DOHH2 (cell line): ENCODE measurements at regions not wholly inside any gene's neighbourhood (a gene's known extent, or its start where the extent isn't known, plus 50 kb on each side); places are given as distances from the start of the nearest gene placed in this dataset.
"Not testable (repeated sequence)": the region's sequence is repeated elsewhere in the genome, so short reads cannot be mapped to it uniquely, and the experiment has no call there.

Experiments used
- H3F3A ChIP-seq: fragments of 200-600 bp; sonication (generic), shearing (Covaris generic); 2 replicates; pipeline ENCODE4 v1.6.0; 2016; ENCODE audit warnings: antibody characterized with exemption, mild to moderate bottlenecking; ENCODE audit not compliant: control insufficient read depth, insufficient read depth
- H3K27ac ChIP-seq: fragments of 200-600 bp; sonication (generic); 2 replicates; pipeline ENCODE4 v1.5.1; 2014; ENCODE audit warnings: low read depth, mild to moderate bottlenecking, low read length, moderate library complexity
- H3K27me3 ChIP-seq: fragments of 200-600 bp; sonication (generic); 2 replicates; pipeline ENCODE4 v1.6.1; 2014; ENCODE audit warnings: mild to moderate bottlenecking, low read length, mixed read lengths; ENCODE audit not compliant: control insufficient read depth
- H3K36me3 ChIP-seq: fragments of 200-600 bp; sonication (generic); 2 replicates; pipeline ENCODE4 v1.6.1; 2014; ENCODE audit warnings: mild to moderate bottlenecking, low read length, moderate library complexity, mixed read lengths; ENCODE audit not compliant: control insufficient read depth
- H3K4me1 ChIP-seq: fragments of 200-600 bp; sonication (generic); 2 replicates; pipeline ENCODE4 v1.6.1; 2014; ENCODE audit warnings: mild to moderate bottlenecking, low read length, mixed read lengths; ENCODE audit not compliant: control insufficient read depth
- H3K4me2 ChIP-seq: fragments of 200-600 bp; sonication (generic); 2 replicates; pipeline ENCODE4 v1.6.0; 2014; ENCODE audit warnings: mild to moderate bottlenecking, low read length, moderate library complexity
- H3K4me3 ChIP-seq: fragments of 200-600 bp; sonication (generic); 2 replicates; pipeline ENCODE4 v1.5.1; 2014; ENCODE audit warnings: mild to moderate bottlenecking, low read length, mixed read lengths
- H3K79me2 ChIP-seq: fragments of 200-600 bp; sonication (generic); 2 replicates; pipeline ENCODE4 v1.6.1; 2014; ENCODE audit warnings: mild to moderate bottlenecking, low read length, mixed read lengths; ENCODE audit not compliant: control insufficient read depth
- H3K9me2 ChIP-seq: fragments of 200-600 bp; sonication (generic); replicated peaks from 2 replicates; pipeline ENCODE4 v1.6.1; 2014; ENCODE audit warnings: mild to moderate bottlenecking, low read length, mixed read lengths; ENCODE audit not compliant: control insufficient read depth
- H3K9me3 ChIP-seq: fragments of 200-600 bp; sonication (generic); 2 replicates; pipeline ENCODE4 v1.6.1; 2014; ENCODE audit warnings: antibody characterized with exemption, low read length, mixed read lengths; ENCODE audit not compliant: control insufficient read depth, insufficient read depth
- H4K20me1 ChIP-seq: fragments of 200-600 bp; sonication (generic); 2 replicates; pipeline ENCODE4 v1.6.0; 2014; ENCODE audit warnings: low read depth, mild to moderate bottlenecking, antibody characterized with exemption, low read length, moderate library complexity; ENCODE audit not compliant: control insufficient read depth, insufficient read depth

DNA sequence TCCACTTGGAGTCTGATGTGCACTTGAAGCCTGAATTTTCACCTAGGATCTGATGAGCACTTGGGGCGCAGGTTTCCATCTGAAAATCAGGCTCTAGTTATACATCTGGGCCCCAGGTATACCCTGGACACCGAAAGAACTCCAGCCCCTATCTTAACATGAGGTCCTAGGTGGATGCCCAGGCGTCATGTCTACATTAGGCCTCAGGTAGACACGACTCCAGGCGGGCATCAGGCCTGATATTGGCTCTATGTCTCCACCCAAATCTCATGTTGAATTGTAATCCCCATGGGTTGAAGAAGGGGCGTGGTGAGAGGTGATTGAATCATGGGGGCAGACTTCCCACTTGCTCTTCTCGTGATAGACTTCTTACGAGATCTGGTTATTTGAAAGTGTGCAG, 1488.1 kb upstream of the TPTE start:
- H3K79me2 ChIP-seq, H3K27ac ChIP-seq, H4K20me1 ChIP-seq, H3F3A ChIP-seq, H3K9me2 ChIP-seq, H3K36me3 ChIP-seq, H3K27me3 ChIP-seq, H3K4me2 ChIP-seq, H3K4me3 ChIP-seq, H3K4me1 ChIP-seq: not testable (repeated sequence)
- peaks cover 12% of the 10 kb centered on the region; the same call in 1 of the 2 replicates for H3K9me3 ChIP-seq

DNA sequence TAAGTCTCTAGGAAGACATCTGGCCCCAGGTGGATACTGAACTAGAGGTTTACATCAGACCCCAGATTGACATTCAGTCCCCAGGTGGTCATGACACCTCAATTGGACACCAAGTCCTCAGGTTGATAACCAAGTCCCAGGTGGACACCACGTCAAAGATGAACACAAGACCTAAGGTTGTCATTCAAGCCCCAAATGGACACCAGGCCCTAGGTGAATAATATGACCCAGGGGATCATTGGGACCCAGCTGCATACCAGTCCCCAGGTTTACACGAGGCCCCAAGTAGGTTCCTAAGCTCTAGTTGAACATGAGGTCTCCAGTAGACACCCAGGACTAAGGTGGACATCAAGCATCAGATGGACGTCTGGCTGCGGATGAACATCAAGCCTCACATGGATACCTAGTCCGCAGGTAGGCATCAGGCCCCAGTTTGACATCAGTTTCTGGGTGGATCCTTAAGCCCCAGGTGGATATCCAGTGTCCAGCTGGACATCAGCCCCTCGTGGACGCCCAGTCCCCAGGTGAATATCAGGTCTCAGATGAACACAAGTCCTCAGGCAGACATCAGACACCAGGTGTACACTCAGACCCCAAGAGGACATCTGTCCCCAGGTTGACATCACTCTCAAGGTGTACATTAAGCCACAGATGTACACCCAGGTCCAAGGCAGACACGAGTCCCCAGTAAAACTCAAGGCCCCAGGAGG, 1486.7 kb upstream of the TPTE start:
- H3K27me3 ChIP-seq, H3K9me2 ChIP-seq, H3K79me2 ChIP-seq, H3K4me2 ChIP-seq, H4K20me1 ChIP-seq, H3K36me3 ChIP-seq, H3K27ac ChIP-seq, H3F3A ChIP-seq, H3K9me3 ChIP-seq, H3K4me3 ChIP-seq, H3K4me1 ChIP-seq: not testable (repeated sequence)

DNA sequence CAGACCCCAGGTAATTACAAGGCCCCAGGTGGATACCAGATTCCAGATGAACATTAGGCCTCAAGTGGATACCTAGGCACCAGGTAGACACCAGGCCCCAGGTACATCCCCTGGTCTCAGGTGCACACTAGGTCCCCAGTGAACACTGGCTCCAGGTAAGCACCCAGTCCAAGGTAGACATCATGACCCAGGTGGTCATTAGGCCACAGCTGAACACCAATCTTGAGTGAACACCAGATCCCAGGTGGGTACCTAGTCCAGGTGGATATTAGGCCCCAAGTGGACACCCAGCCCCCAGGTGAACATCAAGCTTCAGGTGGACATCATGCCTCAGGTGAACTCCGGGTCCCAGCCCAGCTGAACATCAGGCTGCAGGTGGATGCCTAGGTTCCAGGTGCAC, 1486.2 kb upstream of the TPTE start:
- H3K79me2 ChIP-seq, H3K9me2 ChIP-seq, H3K27me3 ChIP-seq, H3K9me3 ChIP-seq, H3K4me1 ChIP-seq, H3K27ac ChIP-seq, H3K4me2 ChIP-seq, H4K20me1 ChIP-seq, H3K36me3 ChIP-seq, H3F3A ChIP-seq, H3K4me3 ChIP-seq: not testable (repeated sequence)

DNA sequence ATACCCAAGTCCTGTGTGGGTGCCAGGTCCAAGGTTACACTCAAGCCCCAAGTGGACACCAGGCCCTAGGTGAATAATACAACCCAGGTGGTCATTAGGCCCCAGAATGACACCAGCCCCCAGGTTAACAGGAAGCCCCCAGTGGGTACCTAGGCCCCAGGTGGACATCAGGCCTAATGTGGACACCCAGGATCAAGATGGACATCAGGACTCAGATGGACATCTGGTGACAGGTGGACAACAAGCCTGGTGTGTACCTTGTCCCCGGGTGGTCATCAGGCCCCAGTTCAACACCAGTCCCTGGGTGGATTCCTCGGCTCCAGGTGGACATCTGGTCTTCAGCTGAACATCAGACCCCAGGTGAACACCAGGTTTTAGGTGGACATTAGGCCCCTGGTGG, 1485.4 kb upstream of the TPTE start:
- not testable (repeated sequence) for H4K20me1 ChIP-seq, H3K9me3 ChIP-seq

DNA sequence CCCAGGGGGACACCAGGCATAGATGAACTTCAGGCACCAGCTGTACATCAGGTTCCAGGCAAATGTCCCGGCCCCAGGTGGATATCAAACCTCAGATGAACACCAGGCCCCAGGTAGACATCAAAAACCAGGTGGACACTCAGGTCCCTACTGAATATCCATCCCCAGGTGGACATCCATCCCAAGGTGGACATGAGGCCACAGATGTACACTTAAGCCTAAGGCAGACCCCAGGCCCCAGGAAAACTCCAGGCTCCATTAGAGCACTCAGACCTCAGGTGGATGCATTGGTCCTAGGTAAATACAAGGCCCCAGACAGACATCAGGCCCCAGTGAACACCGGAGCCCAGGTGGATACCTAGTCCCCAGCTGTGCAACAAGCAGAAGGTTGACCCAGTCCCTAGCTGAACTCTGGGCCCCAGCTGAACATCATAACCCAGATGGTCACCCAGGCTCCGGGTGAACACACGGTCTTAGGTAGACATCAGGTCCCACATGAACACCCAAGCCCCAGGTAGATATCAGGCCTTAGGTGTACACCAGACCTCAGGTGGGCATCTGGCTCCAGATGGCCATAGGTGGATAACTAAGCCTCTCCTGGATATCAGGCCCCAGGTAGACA, 1484.3 kb upstream of the TPTE start:
- H3K4me1 ChIP-seq, H3K27me3 ChIP-seq, H3K9me3 ChIP-seq, H3K4me2 ChIP-seq, H3K27ac ChIP-seq, H4K20me1 ChIP-seq, H3K79me2 ChIP-seq, H3F3A ChIP-seq, H3K9me2 ChIP-seq, H3K4me3 ChIP-seq, H3K36me3 ChIP-seq: not testable (repeated sequence)

More for the DNA sequence above, 1485.4 kb upstream of the TPTE start:
- H3K27me3 ChIP-seq, H3K4me1 ChIP-seq, H3K4me2 ChIP-seq, H3K79me2 ChIP-seq, H3K36me3 ChIP-seq, H3K9me2 ChIP-seq, H3K4me3 ChIP-seq, H3F3A ChIP-seq, H3K27ac ChIP-seq: not testable (repeated sequence)

DNA sequence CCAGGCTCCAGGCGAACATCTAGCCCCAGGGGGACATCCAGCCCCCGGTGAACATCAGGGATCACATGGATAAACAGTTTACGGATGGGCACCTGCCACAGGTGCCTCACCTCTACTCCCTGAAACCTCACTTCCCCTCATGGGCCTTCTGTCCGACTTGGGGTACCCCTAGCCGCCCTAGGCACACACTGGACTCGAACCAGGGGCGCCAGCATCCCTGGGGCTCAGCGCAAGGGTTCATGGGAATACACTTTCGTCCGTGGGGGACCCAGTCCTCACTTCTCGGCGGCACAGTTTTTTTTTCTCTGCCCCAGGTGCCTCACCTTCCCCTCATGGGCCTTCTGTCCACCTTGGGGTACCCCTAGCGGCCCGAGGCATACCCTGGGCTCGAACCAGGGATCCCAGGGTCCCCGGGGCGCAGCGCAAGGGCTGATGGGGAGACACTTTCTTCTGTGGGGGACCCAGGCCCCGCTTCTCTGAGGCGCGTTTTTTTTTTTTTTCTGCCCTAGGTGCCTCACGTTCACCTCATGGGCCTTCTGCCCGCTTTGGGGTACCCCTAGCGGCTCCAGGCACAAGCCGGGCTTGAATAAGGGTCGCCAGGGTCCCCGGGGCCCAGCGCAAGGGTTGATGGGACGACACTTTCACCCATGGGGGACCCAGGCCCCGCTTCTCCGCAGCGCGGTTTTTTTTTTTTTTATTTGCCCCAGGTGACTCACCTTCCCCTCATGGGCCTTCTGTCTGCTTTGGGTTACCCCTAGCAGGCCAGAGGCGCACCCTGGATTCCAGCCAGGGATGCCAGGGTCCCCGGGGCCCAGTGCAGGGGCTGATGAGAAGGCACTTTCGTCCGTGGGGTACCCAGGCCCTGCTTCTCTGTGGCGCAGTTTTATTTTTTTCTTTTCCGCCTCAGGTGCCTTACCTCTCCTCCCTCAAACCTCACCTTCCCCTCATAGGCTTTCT, 1483.5 kb upstream of the TPTE start:
- H3K4me2 ChIP-seq, H3K27ac ChIP-seq, H3K9me3 ChIP-seq, H3K36me3 ChIP-seq, H3K4me1 ChIP-seq, H3K9me2 ChIP-seq, H3K4me3 ChIP-seq, H4K20me1 ChIP-seq, H3F3A ChIP-seq, H3K27me3 ChIP-seq, H3K79me2 ChIP-seq: not testable (repeated sequence)

DNA sequence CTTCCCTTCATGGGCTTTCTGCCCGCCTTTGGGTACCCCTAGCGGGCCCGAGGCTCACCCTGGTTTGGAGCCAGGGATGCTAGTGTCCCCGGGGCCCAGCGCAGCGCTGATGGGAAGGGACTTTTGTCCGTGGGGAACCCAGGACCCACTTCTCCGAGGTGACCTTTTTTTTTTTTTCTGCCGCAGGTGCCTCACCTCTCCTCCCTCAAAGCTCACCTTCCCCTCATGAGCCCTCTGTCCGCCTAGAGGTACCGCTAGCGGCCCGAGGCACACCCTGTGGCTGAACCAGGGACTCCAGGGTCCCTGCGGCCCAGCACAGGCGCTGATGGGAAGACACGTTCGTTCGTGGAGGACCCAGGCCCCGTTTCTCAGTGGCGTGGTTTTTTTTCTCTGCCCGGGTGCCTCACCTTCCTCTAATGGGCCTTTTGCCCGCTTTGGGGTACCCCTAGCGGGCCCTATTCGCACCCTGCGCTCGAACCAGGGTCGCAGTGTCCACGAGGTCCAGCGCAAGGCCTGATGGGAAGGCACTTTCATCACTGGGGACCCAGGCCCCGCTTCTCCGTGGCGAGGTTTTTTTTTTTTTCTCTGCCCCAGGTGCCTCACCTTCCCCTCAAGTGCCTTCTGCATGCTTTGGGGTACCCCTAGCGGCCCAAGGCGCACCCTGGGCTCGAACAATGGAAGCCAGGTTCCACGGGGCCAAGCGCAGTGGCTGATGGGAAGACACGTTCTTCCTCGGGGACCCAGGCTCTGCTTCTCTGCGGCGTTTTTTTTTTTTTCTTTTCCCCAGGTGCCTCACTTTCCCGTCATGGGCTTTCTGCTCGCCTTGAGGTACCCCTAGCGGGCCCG, 1481.6 kb upstream of the TPTE start:
- not testable (repeated sequence) for H3K36me3 ChIP-seq, H3F3A ChIP-seq, H3K27ac ChIP-seq, H4K20me1 ChIP-seq, H3K4me1 ChIP-seq, H3K79me2 ChIP-seq, H3K27me3 ChIP-seq, H3K9me3 ChIP-seq, H3K4me2 ChIP-seq, H3K4me3 ChIP-seq, H3K9me2 ChIP-seq
